ENCODE measurements at regions not wholly inside any gene's neighbourhood (a gene's known extent, or its start where the extent isn't known, plus 50 kb on each side); places are given as distances from the start of the nearest gene placed in this dataset.
A peak's percentile ranks its signal among the peaks of the same experiment; 100 is the strongest.

DNA sequence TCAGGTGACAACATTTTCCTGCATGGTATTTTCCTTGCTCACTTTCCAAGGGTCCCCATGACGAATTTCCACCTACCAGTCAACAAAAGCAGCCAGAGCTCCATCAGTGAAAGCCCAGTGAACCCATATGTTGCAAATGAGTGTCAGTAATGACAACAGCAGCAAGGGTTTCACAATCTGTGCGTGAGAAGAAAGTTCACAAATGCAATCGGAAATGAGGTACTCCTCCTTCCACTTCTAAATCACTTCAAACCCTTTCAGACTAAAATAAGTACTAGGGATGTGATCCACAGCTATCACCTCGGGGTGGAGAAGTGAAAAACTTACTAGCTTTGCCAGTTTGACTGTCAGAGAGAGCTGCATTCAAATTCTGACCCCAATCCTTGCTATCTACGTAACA is 55.6 kb upstream of the BET1 start:
- Histone ChIP-seq H3K4ac (ENCODE audit: low read depth, low read length) (no peak overlapping the region), H3K14ac (ENCODE audit: low read length) (no peak overlapping the region), H4K12ac (ENCODE audit: low read depth, low read length) (no peak overlapping the region), H3K79me1 (ENCODE audit: low read length) (no peaks in the 10 kb centered on the region), H3K27me3 (ENCODE audit: insufficient read depth, low read length) (no peaks in the 10 kb centered on the region), H3K4me2 (ENCODE audit: low read length) (no peak overlapping the region), H3K27ac (ENCODE audit: low read depth, low read length) (no peak overlapping the region), H3K9ac (ENCODE audit: low read length) (no peak overlapping the region), H2AFZ (ENCODE audit: insufficient read depth, low read length, poor library complexity) (no peak overlapping the region), H3K4me1 (ENCODE audit: control insufficient read depth in 1 of 2, insufficient read depth in 2 of 2, low read length in 2 of 2) (peaks cover 0 to 3% of the 10 kb centered on the region in 2 experiments), H3K79me2 (ENCODE audit: control insufficient read depth, insufficient read depth, low read length, poor library complexity) (no peaks in the 10 kb centered on the region), H3K4me3 (ENCODE audit: low read depth, low read length) (no peak overlapping the region), H3K18ac (ENCODE audit: low read length) (no peak overlapping the region), H3K9me3 (ENCODE audit: insufficient read depth, low read depth, low read length) (no peaks in the 10 kb centered on the region), H4K91ac (ENCODE audit: low read depth, low read length) (no peak overlapping the region), H3K36me3 (ENCODE audit: control insufficient read depth in 1 of 2, insufficient read depth in 2 of 2, low read length in 2 of 2) (no peaks in the 10 kb centered on the region), H3K23ac (ENCODE audit: low read length) (no peak overlapping the region), H2BK12ac (ENCODE audit: low read length) (no peak overlapping the region), H2BK5ac (ENCODE audit: low read depth, low read length, poor library complexity) (no peak overlapping the region), H4K8ac (ENCODE audit: low read depth, low read length) (no peak overlapping the region), H2AK5ac (ENCODE audit: low read length) (no peak overlapping the region), H2BK120ac (ENCODE audit: insufficient read depth, low read length, poor library complexity) (no peak overlapping the region)
- WGBS (ENCODE audit: extremely low coverage, insufficient coverage, insufficient read length) = no CpG with 5 or more reads among the region's 5 CpGs
- DNase-seq = peak; percentile 42 to 61

DNA sequence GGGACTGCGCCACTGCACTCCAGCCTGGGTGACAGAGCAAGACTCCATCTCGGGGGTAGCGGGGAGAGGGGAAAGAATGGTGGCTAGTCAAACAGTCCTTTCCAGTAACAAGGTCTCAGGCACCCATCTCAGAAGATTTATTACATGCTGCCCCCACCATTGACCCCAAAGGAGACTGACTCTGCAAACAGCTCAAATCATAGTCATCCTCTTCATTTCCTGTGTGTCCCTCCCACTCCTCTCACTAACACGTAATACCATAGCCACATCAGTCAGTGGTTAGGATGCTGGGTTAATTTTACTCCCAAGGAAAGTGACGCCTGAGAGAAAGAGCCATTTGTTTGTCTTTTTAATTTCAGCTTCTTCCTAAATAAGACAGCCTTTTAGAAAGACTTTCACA is 56.6 kb upstream of the BET1 start:
- Histone ChIP-seq H4K12ac (ENCODE audit: low read depth, low read length) (no peak overlapping the region), H3K79me2 (ENCODE audit: control insufficient read depth, insufficient read depth, low read length, poor library complexity) (no peaks in the 10 kb centered on the region), H2AFZ (ENCODE audit: insufficient read depth, low read length, poor library complexity) (no peak overlapping the region), H4K8ac (ENCODE audit: low read depth, low read length) (no peak overlapping the region), H3K4me3 (ENCODE audit: low read depth, low read length) (no peak overlapping the region), H3K36me3 (ENCODE audit: control insufficient read depth in 1 of 2, insufficient read depth in 2 of 2, low read length in 2 of 2) (no peaks in the 10 kb centered on the region), H3K18ac (ENCODE audit: low read length) (no peak overlapping the region), H3K27me3 (ENCODE audit: insufficient read depth, low read length) (no peaks in the 10 kb centered on the region), H3K4ac (ENCODE audit: low read depth, low read length) (no peak overlapping the region), H3K14ac (ENCODE audit: low read length) (no peak overlapping the region), H2BK5ac (ENCODE audit: low read depth, low read length, poor library complexity) (no peak overlapping the region), H3K27ac (ENCODE audit: low read depth, low read length) (no peak overlapping the region), H2BK12ac (ENCODE audit: low read length) (no peak overlapping the region), H3K4me2 (ENCODE audit: low read length) (no peak overlapping the region), H2AK5ac (ENCODE audit: low read length) (no peak overlapping the region), H3K9me3 (ENCODE audit: insufficient read depth, low read depth, low read length) (no peaks in the 10 kb centered on the region), H3K4me1 (ENCODE audit: control insufficient read depth in 1 of 2, insufficient read depth in 2 of 2, low read length in 2 of 2) (peaks cover 0 to 3% of the 10 kb centered on the region in 2 experiments), H2BK120ac (ENCODE audit: insufficient read depth, low read length, poor library complexity) (no peak overlapping the region), H3K79me1 (ENCODE audit: low read length) (no peaks in the 10 kb centered on the region), H3K9ac (ENCODE audit: low read length) (no peak overlapping the region), H4K91ac (ENCODE audit: low read depth, low read length) (no peak overlapping the region), H3K23ac (ENCODE audit: low read length) (no peak overlapping the region)
- no peak for DNase-seq
- WGBS (ENCODE audit: extremely low coverage, insufficient coverage, insufficient read length) = no CpG with 5 or more reads among the region's 5 CpGs

DNA sequence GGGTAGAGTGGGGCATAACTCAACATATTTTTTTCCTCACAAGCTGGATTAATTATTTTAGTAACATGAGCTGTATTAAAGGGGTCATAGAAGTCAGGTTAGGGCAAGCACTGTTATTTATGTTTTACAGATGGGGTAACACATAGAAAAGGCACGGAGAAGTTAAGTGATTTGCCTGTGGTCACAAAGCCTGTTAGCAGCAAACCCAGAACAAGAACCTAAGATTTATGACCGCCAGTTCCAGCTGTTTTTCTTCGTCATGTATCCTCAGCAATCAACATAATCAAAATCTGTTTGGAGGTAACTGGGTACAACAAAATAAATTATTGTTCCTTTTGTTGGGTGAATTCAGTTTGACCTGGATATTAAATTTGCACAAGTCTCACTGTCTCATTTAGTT is 57.2 kb upstream of the BET1 start:
- H3K23ac ChIP-seq (ENCODE audit: low read length) = no peak overlapping the region
- H3K9me3 ChIP-seq (ENCODE audit: insufficient read depth, low read depth, low read length) = no peaks in the 10 kb centered on the region
- no peak overlapping the region for H3K9ac ChIP-seq (ENCODE audit: low read length)
- no peak overlapping the region for H3K4me2 ChIP-seq (ENCODE audit: low read length)
- H3K79me1 ChIP-seq (ENCODE audit: low read length) = no peaks in the 10 kb centered on the region
- DNase-seq = no peak
- no peaks in the 10 kb centered on the region for H3K27me3 ChIP-seq (ENCODE audit: insufficient read depth, low read length)
- no peak overlapping the region for H2BK5ac ChIP-seq (ENCODE audit: low read depth, low read length, poor library complexity)
- H3K4me3 ChIP-seq (ENCODE audit: low read depth, low read length) = no peak overlapping the region
- no peak overlapping the region for H2BK12ac ChIP-seq (ENCODE audit: low read length)
- H3K27ac ChIP-seq (ENCODE audit: low read depth, low read length) = no peak overlapping the region
- no peak overlapping the region for H3K14ac ChIP-seq (ENCODE audit: low read length)
- no peak overlapping the region for H3K18ac ChIP-seq (ENCODE audit: low read length)
- no peak overlapping the region for H3K4ac ChIP-seq (ENCODE audit: low read depth, low read length)
- no peak overlapping the region for H2AFZ ChIP-seq (ENCODE audit: insufficient read depth, low read length, poor library complexity)
- H2BK120ac ChIP-seq (ENCODE audit: insufficient read depth, low read length, poor library complexity) = no peak overlapping the region
- H4K91ac ChIP-seq (ENCODE audit: low read depth, low read length) = no peak overlapping the region
- WGBS (ENCODE audit: extremely low coverage, insufficient coverage, insufficient read length) = no CpG with 5 or more reads among the region's 3 CpGs
- H3K36me3 ChIP-seq (ENCODE audit: control insufficient read depth in 1 of 2, insufficient read depth in 2 of 2, low read length in 2 of 2) = no peaks in the 10 kb centered on the region
- no peak overlapping the region for H4K8ac ChIP-seq (ENCODE audit: low read depth, low read length)
- H3K79me2 ChIP-seq (ENCODE audit: control insufficient read depth, insufficient read depth, low read length, poor library complexity) = no peaks in the 10 kb centered on the region
- no peak overlapping the region for H2AK5ac ChIP-seq (ENCODE audit: low read length)
- H4K12ac ChIP-seq (ENCODE audit: low read depth, low read length) = no peak overlapping the region
- H3K4me1 ChIP-seq (ENCODE audit: control insufficient read depth in 1 of 2, insufficient read depth in 2 of 2, low read length in 2 of 2) = peaks cover 0 to 3% of the 10 kb centered on the region in 2 experiments

DNA sequence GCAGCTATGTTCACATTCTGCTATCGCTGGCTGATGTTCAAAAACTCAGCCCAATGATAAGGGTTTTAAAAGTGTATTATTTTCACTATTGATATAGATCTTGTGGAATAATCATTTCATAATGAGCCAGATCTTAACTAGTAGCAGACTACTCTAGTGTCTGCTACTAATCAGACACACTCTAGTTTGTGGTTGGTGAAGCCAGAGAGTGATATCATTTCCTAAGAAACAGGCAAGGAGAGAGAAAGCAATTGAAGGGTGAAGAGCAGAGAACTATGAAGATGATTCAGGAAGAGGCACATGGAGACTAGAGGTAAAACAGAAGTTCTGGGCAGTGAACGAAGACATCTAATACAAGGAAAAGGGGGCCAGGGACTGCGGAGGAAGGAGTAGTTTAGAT is 58.2 kb upstream of the BET1 start:
- Histone ChIP-seq H3K4me1 (ENCODE audit: control insufficient read depth in 1 of 2, insufficient read depth in 2 of 2, low read length in 2 of 2) (no peaks in the 10 kb centered on the region), H3K14ac (ENCODE audit: low read length) (no peak overlapping the region), H2BK5ac (ENCODE audit: low read depth, low read length, poor library complexity) (no peak overlapping the region), H3K79me1 (ENCODE audit: low read length) (no peaks in the 10 kb centered on the region), H3K79me2 (ENCODE audit: control insufficient read depth, insufficient read depth, low read length, poor library complexity) (no peaks in the 10 kb centered on the region), H4K12ac (ENCODE audit: low read depth, low read length) (no peak overlapping the region), H3K4me3 (ENCODE audit: low read depth, low read length) (no peak overlapping the region), H2BK120ac (ENCODE audit: insufficient read depth, low read length, poor library complexity) (no peak overlapping the region), H3K23ac (ENCODE audit: low read length) (no peak overlapping the region), H3K27me3 (ENCODE audit: insufficient read depth, low read length) (no peaks in the 10 kb centered on the region), H3K9ac (ENCODE audit: low read length) (no peak overlapping the region), H2AFZ (ENCODE audit: insufficient read depth, low read length, poor library complexity) (no peak overlapping the region), H4K91ac (ENCODE audit: low read depth, low read length) (no peak overlapping the region), H3K27ac (ENCODE audit: low read depth, low read length) (no peak overlapping the region), H3K4ac (ENCODE audit: low read depth, low read length) (no peak overlapping the region), H3K4me2 (ENCODE audit: low read length) (no peak overlapping the region), H2AK5ac (ENCODE audit: low read length) (no peak overlapping the region), H3K36me3 (ENCODE audit: control insufficient read depth in 1 of 2, insufficient read depth in 2 of 2, low read length in 2 of 2) (no peaks in the 10 kb centered on the region), H3K9me3 (ENCODE audit: insufficient read depth, low read depth, low read length) (no peaks in the 10 kb centered on the region), H2BK12ac (ENCODE audit: low read length) (no peak overlapping the region), H3K18ac (ENCODE audit: low read length) (no peak overlapping the region), H4K8ac (ENCODE audit: low read depth, low read length) (no peak overlapping the region)
- DNase-seq = no peak
- WGBS (ENCODE audit: extremely low coverage, insufficient coverage, insufficient read length) = no CpG with 5 or more reads among the region's 3 CpGs
